Hypothalamus (tissue), 51 donors: ENCODE measurements at regions not wholly inside any gene's neighbourhood (a gene's known extent, or its start where the extent isn't known, plus 50 kb on each side); places are given as distances from the start of the nearest gene placed in this dataset.

Experiments used
- DNase-seq, 51 donors: peaks; one replicate each; lab custom pipeline; 2025; lab: John Stamatoyannopoulos, UW

- DNase-seq = no peak
These were observed 119.9 kb downstream of the OSR1 start for GRCh38 chr2:19238440-19239060.

GRCh38 chr2:19235308-19235707 is 123.1 kb downstream of the OSR1 start:
- no peak for DNase-seq

DNA sequence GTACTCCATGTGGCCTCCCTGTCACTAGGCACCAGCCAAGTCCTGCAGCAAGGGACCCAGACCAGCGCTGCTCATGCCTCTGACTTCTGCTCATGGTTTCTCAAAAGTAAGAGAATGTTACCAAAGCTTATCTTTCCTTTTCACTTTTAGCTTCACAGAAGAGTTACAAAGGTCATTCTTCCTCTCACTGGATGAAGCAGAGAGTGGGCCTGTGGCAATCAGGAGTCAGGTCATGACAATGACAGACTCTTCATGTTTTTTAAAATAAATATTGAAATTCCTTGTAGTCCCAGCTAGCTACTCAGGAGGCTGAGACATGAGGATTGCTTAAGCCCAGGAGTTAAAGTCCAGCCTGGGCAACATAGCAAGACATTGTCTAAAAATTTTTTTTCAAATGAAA is 126.1 kb downstream of the OSR1 start:
- no peak for DNase-seq

- no peak for DNase-seq
These were observed 126.8 kb downstream of the OSR1 start for GRCh38 chr2:19231625-19232024.

GRCh38 chr2:19230626-19231025 is 127.8 kb downstream of the OSR1 start:
- DNase-seq = no peak

GRCh38 chr2:19228715-19229114 is 129.7 kb downstream of the OSR1 start:
- peak in 1 of 51 donors; percentile 4 for DNase-seq

- no peak for DNase-seq
These were observed 130.2 kb downstream of the OSR1 start for GRCh38 chr2:19228181-19228593.

DNA sequence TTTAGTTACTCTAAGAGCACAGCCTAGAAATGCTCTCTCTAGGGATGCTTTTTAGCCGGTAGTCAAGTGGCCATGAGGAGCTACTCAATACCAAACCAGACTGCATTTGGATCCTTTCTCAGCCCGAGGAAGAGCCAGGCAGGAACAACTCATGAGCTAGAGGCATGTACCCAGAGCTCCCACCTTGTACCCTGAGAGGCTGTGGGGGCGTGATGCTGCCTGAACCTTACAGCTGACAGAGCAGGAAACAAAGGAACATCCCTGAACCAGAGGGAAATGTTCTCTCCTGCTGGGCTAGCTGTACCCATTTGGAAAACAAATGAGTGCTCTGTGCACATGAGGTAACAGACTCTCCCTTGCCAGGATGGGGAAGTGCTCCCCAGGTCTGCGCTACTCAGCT is 131.6 kb downstream of the OSR1 start:
- DNase-seq = peak in 1 of 51 donors; percentile 6

GRCh38 chr2:19226386-19226785 is 132.0 kb downstream of the OSR1 start:
- DNase-seq = no peak

DNA sequence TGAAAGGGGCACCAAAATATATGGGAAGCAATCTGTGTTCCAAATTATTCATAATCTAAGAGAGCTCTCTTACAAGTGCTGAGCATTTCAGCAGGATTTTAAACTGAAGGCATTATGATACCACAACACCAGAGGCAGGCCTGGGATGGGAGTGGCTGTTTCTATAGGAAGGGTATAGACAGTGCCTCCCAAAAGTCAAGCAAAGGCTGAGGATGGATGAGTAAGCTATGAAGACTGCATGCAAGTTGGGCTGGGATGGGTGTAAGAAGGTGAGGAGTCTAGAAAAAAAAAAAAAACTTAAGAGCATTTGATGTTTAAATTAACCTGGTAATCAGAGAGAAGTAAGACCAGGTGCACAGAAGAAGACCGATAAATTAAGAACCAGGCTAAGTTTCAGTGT is 132.5 kb downstream of the OSR1 start:
- no peak for DNase-seq

- DNase-seq = no peak
These were observed 133.3 kb downstream of the OSR1 start for GRCh38 chr2:19225126-19225525.

DNA sequence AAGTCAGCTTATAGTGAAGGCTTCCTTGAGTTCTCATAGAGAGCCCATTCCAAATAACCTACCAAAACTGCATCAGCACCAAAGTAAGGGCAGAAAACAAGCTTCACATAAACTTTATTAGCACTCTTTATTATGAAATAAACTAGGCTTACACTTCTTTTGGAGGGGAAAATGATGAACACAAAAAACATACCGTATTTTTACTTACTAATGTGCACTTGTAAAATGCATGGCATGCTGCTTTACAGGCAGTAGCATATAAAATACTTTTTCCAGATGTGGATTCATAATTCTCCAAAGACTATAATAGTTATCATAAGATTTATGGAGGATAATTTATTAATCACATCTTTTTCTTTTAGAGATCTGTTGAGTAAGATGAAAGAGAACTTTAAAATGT is 133.9 kb downstream of the OSR1 start:
- no peak for DNase-seq

DNA sequence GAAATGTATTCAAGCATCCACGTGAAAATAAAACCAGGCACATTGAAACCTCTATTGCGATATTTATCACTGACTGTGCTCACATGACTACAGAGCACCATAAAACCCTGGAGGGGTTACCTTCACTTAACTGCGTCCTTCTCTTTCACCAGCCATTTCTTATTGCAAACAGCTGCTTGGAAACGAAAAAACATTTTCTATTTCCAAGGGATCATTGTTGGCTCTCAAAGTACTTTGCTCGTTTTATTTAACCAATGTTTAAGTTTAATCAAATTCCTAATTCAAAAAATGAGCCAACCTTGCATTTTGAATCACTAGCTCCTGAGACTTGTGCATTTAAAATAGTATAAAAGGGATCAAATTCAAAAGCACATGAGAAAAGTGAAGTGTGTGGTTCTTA is 134.4 kb downstream of the OSR1 start:
- DNase-seq = no peak

DNA sequence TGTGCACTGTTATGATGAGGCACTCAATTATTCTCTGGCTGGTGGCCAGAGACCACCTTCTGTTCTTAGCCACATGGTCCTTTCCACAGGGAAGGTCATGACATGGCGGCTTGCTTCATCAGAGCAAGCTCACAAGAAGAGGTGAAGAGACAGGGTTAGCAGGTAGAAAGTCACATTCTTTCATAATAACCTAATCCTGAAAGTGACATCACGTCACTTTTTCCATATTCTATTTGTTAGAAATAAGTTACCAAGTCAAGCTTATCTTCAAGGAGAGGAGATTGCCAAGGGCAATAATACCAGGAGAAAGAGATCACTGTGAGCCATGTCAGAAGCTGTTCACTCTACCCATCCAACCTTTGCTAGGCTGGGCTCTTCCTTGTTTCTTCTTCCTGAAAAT is 139.4 kb downstream of the OSR1 start:
- DNase-seq = no peak

DNA sequence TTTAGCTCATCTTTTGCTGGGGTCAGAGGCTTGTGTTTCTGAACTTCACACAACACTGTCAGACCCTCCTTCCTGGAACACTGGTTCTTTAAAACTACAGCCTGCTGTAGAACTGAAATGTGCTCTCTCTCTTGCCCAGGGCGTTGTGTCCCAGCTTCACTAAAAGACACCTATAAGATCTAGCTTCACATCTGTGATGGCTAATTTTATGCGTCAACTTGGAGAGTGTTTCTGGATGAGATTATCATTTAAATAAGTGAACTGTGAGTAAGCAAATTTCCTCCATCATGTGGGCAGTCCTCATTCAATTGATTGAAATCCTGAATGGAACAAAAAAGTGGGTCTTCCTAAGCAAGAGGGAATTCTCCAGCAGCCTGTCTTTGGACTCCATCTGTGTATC is 140.3 kb downstream of the OSR1 start:
- no peak for DNase-seq

- no peak for DNase-seq
These were observed 141.5 kb downstream of the OSR1 start for GRCh38 chr2:19216676-19217602.

- DNase-seq = no peak
These were observed 142.2 kb downstream of the OSR1 start for GRCh38 chr2:19216238-19216637.

DNA sequence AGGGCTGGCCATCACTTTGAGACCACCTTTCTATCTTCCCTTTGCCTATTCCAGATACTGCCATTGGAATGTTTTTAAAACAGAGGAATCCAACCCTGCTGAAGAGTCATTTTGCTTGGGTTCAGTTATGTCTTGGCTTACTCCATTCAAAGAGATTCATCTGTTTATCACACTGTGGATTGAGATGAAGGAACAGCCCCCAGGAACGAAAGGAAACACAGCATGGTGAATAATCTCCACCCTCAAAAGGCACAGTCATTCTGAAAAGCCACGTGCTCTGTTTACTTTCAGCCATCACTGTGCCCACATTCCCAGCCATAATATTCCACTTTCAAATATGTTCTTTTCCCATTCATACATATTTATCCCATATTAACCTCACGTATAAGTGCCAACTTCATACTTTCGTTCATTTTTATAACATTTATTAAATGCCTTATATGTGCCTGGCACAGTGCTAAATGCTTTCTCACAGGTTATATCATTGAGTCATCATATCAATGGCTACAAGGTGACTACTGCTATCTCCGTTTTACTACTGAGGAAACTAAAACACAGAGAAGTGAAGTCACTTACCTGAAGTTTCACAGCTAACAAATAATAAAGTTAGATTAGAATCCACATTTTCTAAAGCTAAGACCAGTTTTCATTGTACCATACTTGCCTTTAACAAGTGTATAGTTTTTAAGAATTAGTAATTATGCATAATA is 143.6 kb downstream of the OSR1 start:
- DNase-seq = no peak

GRCh38 chr2:19209575-19210341 is 148.7 kb downstream of the OSR1 start:
- no peak for DNase-seq

DNA sequence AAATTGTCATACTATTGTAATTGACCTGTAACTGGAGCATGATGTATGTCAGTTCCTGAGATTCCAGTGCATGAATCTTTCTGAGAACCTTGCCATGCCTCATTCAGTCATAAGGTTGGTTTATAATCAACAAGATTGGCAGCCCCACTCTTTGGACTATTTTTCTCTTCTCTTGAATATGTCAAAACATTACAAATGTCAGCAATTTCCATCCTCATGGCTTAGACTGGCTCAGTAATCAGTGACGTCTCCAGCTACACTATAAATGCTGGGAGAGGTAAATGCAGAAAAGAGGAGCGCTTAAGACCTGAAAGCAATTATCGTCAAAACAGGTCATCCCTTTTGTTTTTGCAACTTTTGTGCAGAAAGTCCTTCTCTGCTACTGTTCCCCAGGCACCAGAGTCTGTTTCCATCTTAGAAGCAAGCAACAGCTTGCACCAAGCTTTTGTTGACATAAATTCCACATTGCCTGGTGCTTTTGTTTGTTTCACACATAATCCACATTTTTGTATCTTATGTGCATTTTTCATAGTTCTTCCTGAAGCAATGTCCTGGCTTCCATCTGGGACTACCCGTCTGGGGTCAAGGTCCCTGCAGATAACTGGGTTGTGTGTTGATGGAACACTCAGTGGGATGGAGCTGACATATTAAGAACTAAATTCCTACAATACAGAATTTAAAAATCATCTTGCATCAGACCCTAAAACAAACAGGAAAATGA is 149.8 kb downstream of the OSR1 start:
- DNase-seq = no peak
